GM12878 (cell line): ENCODE measurements at regions not wholly inside any gene's neighbourhood (a gene's known extent, or its start where the extent isn't known, plus 50 kb on each side); places are given as distances from the start of the nearest gene placed in this dataset.

Experiments used
- CTCF ChIP-seq, 3 experiments: IDR thresholded peaks in 2 of 3; conservative IDR thresholded peaks in 1 of 3; 2 replicates each; pipeline ENCODE4 v1.5.1; 2011; ENCODE audit warnings: low read depth in 3 of 3, low read length in 3 of 3, mild to moderate bottlenecking in 3 of 3, control low read depth in 2 of 3, moderate library complexity in 2 of 3, inconsistent platforms in 1 of 3, mixed read lengths in 1 of 3; ENCODE audit not compliant: control insufficient read depth in 2 of 3, insufficient read depth in 1 of 3; ENCODE audit errors: extremely low read depth in 1 of 3
- ETV6 ChIP-seq, 2 experiments: fragments of 450-650 bp in 1 of 2; IDR thresholded peaks in 1 of 2; conservative IDR thresholded peaks in 1 of 2; 2 replicates each; pipeline ENCODE4 v1.6.1; 2014; ENCODE audit warnings: antibody characterized with exemption in 1 of 2, borderline replicate concordance in 1 of 2, low read depth in 1 of 2, mild to moderate bottlenecking in 1 of 2, moderate library complexity in 1 of 2
- SPI1 ChIP-seq: IDR thresholded peaks from 2 replicates; pipeline ENCODE4 v1.6.1; 2011; ENCODE audit warnings: low read depth, mild to moderate bottlenecking, low read length, moderate library complexity, borderline replicate concordance; ENCODE audit not compliant: insufficient read depth

GRCh38 chr1:178039891-178040290 lies 54.0 kb upstream of the RASAL2 start:
- TF ChIP-seq ETV6 (conservative IDR thresholded peaks at IDR 0.05 in 1 of 2, IDR thresholded peaks at IDR 0.05 in 1 of 2; ENCODE audit: borderline replicate concordance in 1 of 2, low read depth in 1 of 2) (no peak), CTCF (IDR thresholded peaks at IDR 0.05 in 2 of 3, conservative IDR thresholded peaks at IDR 0.05 in 1 of 3; ENCODE audit: control insufficient read depth in 2 of 3, extremely low read depth in 1 of 3, insufficient read depth in 1 of 3, low read depth in 3 of 3, low read length in 3 of 3) (no peak), SPI1 (no peak)
